ENCODE measurements at regions not wholly inside any gene's neighbourhood (a gene's known extent, or its start where the extent isn't known, plus 50 kb on each side); places are given as distances from the start of the nearest gene placed in this dataset.

DNA sequence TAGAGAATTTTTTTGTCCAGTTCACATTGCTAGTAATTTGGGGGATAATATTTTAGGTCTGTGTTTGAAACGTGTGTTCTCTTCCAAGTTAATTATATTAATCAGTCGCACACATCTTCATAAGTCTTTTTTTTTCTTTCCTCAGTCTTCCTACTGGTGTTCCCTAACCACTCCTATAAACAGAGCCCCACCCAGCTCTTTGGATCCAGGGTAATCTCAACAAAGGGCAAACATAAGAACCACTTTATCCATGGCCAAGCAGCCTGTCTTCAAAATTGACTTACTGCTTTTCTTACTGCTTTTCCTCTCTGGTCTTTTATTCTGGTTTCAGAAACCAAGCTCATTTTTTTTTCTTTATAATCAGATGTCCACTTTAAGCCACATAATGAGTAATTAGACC lies 266.8 kb upstream of the NECTIN3 start:
- DNase-seq (ENCODE audit: low read depth in 2 of 2), result no peak

DNA sequence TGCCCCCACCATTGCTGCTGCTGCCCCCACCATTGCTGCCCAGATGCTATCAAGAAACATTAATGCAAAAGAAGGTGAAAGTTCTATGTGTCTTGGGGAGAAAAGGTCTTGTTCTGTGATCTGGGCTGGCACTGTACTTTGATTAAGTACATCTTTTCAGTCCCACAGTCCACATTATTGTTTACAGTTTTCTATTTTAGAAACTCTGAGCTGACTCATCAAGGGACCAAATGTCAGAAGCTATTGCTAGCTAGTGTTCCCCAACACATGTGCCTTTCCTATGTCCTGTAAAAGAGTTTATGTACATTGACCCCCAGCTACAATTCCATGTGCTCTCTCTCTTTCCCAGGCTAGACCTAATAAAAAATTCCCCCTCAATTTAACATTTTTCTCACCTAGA lies 264.7 kb upstream of the NECTIN3 start:
- no peak for DNase-seq (ENCODE audit: low read depth in 2 of 2)

DNA sequence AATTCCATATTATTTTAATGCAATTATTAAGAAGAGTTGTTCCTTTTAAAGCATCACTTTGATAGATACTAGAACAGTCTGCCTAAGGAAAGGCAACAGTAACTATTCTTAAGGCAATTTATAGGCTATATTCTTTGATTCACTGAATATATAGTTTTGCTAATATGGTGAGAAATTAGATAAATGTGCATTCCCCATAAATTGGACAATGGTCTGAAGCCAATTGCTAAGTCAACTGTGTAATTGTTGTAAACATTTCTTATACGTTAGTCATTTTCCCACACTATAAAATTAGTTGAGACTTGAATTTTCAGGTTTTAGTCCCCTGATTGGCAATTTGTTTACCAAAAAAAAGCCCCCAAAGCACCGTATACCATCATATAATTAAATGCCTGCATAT lies 263.0 kb upstream of the NECTIN3 start:
- no peak for DNase-seq (ENCODE audit: low read depth in 2 of 2)

DNA sequence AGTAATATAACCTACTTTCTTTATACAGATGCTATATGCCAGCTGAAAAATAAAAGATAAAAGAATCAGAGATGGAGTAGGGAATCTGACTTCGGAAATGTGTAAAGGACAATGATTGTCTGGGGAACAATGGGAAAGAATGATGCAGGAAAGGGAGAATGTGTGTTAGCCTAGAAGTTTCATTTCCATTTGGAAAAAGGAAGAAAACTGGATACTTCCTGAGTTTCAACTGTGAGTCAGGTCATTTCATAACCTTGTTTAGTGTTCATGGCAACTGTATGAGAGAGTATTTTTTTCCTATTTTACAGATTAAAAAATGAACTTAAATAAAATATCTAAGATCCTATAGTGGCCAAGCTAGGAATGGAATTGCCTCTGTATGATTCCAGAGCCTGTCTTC lies 261.3 kb upstream of the NECTIN3 start:
- no peak for DNase-seq (ENCODE audit: low read depth in 2 of 2)

DNA sequence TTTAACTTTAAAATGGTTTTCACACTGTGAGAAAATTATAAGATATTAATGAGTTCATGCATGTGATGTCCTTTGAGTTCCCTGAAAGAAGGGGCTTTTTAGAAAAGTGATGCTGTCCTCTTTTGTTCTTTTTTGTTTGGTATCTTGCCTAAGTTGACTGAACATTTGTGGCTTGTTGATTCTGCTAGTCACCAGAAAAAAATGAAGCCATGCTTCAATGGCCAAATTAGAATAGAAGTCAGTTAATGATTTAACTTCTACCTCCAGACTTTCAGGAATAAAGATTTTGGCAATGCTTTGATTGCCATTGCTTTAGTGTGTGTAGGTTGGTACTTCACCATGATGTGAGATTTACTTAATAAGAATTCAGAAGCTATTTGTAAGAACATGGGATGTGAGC lies 260.6 kb upstream of the NECTIN3 start:
- DNase-seq (ENCODE audit: low read depth in 2 of 2), result no peak

DNA sequence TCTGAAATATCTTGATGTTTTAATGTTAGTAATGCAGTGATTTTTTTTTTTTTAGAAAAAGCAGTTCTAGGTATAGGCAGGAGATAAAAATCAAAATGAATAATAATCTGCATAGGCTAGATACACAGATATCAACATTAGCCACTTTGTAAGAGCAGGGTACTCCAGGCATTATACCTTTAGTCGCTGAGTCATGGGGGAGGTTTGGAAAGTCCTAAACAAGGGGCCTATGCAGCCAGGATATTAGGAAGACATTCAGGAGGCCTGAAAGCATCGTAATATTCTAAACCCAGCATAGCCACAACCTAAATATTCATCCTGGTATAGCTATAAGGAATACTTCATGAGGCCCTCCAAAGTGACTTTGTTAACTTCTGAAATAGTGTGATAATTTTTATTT lies 258.1 kb upstream of the NECTIN3 start:
- DNase-seq (ENCODE audit: low read depth in 2 of 2), result no peak

DNA sequence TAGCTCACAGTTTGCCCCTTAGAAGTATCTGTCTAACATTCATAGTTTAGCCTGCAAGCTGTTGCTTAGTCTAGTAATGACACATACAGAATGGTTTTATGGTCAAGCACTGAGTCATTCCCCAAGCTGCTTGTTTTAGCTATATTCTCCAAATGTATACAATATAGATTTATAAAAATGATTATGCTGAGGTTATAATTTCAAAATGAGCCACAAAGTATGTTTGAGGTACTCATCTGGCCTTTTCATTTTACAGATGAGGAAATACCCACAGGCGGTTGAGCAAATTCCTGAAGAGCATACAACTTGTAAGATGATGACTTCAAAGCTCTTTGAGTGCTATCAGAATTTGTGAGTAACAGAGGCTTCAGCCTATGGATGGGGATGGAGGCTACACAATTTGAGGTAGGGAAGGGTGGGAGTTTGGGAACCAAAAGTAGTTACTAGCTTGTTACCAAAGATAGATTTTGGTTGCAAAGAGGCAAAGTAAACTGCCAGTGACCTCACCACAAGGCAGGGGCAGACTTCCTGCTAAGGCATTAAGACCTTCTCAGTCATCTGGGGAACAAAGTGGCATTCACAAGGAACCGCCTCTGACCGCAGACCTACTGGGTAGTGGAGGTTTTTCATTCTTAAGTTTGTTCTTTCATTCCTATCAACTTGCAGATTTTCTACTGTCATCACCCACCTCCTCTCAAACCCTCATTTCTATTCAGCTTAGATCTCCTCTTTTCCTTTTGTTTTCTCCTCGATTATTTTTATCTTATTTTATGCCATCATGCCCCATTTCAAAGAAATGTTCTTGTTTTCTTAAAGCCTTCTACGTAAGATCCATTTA lies 257.2 kb upstream of the NECTIN3 start:
- peak in 1 of 2 donors; percentile 0 for DNase-seq (ENCODE audit: low read depth in 2 of 2)

DNA sequence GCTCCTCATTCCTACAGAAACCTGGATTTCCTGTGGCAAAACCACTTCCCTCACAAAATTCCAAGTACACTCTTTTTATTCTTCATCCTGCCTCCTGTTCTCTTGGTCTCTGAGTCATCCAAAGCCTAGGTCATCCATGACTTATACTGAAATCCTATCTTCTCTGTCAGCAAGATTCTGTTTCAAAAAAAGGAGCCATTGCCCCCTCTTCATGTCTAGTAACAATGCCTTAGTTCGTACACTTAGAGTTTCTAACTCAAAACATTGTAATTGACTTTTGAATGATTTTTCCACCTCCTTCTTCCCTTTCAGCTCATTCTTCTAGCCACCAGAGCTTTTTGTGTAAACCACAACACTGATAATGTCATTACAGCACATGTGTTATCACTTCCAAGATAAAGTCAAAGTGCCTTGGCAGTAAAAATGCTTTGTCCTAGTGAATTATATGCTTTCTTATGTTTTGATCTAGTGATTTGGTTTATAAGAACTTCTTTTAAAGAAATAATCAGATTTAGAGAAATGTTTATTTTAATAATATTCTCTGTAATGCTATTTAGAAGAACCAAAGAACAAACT lies 256.5 kb upstream of the NECTIN3 start:
- DNase-seq (ENCODE audit: low read depth in 2 of 2), result no peak

DNA sequence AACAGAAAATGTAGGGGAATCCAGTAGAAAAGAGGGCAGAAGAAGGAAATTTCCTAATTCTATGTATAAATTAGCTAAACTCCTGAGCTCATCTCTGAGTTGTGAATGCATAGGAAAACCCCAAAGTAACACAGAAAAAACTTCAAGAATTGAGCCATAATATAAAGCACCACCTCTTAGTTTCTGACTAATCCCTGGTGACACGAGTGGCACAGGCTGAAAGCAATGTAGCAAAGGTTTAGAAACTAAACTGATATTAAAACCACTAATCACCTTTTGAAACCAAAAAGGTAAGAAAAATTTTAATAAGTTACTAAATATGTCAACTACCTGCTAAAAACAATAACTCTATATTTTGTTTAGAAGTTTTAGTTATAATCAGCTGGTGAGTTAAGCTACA lies 255.6 kb upstream of the NECTIN3 start:
- DNase-seq (ENCODE audit: low read depth in 2 of 2), result no peak

DNA sequence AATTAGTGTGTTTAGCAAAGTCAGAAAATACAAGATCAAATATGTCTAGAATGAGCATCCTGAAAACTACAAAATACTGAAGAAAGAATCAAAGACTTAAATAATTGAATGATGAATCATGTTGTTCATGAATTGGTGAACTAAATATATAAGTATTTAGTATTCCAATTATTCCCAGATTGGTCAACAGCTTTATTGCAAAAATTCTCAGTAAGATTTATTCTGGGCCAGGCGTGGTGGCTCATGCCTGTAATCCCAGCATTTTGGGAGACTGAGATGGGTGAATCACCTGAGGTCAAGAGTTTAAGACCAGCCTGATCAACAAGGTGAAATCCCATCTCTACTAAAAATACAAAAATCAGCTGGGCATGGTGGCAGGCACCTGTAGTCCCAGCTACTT lies 250.0 kb upstream of the NECTIN3 start:
- no peak for DNase-seq (ENCODE audit: low read depth in 2 of 2)

DNA sequence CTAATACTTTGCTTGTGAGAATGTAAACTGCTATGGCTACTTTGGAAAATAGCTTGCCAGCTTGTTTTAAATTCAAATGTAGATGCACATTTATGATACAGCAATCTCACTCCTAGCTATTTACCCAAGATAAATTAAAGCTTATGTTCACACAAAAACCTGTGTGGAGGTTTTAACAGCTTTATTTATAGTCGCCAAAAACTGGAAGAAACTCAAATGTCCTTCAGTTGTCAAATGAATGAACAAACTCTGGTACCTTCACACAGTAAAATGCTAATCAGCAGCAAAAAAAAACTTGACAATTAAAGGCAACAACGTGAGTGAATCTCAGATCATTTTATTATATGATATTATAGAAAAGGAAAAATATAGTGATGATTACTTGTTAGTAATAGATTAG lies 248.6 kb upstream of the NECTIN3 start:
- no peak for DNase-seq (ENCODE audit: low read depth in 2 of 2)

DNA sequence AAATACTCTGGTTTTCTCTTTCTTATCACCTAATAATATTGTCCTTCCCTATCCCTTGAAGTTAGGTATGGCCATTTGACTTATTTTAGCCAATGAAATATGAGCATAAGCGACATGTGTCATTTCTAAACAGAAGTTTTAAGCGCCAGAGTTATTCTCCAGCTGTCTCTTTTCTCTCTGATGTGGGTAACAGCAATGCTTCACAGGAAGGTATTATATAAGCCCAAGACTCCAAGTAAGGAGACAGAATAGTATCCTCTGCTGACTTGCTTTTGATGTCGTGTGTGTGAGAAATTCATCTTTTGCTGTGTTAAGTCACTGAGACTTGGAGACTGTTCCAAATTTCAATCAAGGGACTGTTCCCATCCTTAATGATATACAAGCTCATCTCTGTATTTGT lies 224.6 kb upstream of the NECTIN3 start:
- DNase-seq (ENCODE audit: low read depth in 2 of 2), result no peak

DNA sequence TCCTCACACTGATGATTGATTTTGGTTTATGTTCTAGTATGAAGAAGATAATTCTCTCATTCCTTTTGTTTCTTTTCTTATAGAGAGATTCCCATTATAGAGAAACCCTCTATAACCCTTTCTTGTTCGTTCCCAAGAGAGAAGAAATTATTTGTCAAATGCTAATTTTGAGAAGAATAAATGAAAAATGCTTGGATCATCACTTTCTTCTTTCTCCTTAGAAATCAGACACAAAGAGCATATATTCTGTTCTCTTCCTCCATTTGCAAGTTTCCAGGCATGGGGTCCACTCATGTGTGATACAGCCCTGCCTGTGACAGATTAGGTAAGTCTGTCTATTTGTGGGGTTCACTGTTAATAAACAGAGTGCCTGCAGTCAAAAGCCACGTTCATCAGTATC lies 222.6 kb upstream of the NECTIN3 start:
- no peak for DNase-seq (ENCODE audit: low read depth in 2 of 2)

DNA sequence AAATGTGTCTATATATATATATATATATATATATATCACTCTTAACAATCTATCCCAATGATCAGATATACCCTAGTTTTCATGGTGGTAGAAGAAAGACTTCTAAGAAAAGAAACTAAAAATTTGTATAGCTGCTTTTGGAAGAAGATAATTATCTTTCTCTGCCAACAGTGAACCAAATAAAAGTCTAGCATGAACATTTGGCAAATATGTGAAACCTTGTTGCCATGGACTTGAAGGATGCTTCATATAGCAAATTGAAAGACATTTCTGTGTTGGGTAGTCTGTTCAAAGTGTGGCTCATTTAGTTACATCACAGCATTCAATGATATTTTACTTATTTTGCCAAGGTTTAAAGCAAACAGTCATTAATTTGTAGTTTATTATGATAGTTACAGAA lies 219.9 kb upstream of the NECTIN3 start:
- no peak for DNase-seq (ENCODE audit: low read depth in 2 of 2)

DNA sequence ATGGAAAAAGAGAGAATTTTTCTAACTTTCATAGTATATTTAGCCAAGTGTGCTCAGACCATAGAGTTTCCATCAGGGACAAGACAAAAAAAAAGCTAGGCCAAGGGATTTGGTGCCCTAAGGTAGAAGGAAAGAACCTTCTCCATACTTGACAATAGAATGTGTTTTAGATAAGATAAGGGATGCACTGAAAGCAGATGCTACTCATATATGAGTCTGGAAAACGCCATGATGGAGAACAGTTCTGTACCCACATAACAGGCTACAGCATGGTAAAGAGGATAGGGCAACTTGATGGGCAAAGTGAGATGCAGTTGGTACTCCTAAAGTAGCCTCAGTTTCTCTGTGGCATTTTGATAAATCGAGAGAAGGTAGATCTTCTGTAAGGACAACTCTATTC lies 216.4 kb upstream of the NECTIN3 start:
- no peak for DNase-seq (ENCODE audit: low read depth in 2 of 2)

DNA sequence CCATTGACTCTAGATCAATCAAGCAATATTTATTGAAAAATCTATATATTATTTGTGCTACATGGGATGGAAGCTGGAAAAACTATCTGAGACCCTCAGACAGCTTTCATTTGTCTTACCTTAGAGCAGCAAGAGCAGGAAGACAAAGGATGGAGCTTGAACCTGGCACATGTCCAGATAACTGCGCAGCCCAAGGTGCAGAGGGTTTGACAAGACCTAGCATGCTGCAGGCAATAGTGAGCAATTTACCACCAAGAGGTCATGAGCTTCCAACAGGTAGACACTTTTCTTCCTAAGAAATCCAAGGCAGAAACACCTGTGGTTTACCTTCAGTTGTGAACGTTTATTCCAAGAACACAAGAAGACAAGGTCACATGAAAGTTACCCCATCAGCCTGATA lies 214.7 kb upstream of the NECTIN3 start:
- DNase-seq (ENCODE audit: low read depth in 2 of 2), result no peak

DNA sequence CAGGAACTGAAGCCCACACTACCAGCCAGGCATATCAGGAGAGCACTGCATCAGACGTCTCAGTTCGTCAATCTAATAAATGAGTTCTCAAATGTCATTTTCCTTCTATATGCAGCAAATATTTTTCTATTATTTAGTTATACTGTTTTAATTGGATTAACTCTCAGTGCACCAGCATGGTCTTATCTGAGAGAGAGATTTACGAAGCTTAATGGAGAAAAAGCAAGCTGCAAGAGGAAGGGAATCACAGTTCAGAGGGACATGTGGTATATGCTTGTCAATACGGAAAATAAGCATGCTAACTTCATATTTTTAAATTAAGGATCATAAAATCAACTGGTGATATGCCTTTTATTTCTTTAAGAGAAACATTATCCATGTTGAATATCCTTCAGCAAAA lies 213.1 kb upstream of the NECTIN3 start:
- DNase-seq (ENCODE audit: low read depth in 2 of 2), result no peak

DNA sequence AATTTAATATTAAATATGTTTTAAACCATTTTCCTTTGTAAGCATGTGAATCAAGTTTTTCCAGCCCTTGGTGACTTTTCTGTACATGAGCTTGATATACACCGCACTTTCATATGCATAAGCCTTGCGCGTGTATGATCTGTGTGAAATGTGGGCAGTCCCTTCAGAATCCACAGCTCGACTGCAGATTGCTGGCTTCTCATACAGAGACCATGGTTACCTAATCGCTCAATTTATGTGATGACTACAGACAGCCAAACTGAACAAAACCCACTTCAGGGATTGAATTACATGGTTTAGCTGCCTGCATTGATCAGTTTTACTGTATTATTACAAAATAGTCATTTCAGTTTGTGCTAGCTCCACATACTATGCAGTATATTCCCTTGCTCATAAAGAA lies 212.3 kb upstream of the NECTIN3 start:
- no peak for DNase-seq (ENCODE audit: low read depth in 2 of 2)

DNA sequence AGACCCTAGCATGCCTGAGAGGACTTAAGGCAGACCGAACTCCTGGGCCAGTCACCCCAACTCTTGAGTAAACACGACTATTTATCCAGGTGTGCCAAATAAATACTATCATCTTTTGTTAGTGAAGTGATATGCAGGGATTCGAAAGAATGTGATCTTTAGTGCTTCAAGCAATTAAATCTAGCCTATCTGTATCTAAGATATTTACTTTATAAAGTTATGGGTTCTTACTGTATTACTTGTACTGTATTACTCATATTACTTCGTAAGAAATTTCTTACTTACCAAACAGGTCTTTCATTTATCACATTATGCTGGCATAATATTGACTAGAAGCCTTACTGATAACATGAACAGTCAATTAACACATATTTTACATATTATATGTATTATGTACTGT lies 211.6 kb upstream of the NECTIN3 start:
- DNase-seq (ENCODE audit: low read depth in 2 of 2), result no peak

DNA sequence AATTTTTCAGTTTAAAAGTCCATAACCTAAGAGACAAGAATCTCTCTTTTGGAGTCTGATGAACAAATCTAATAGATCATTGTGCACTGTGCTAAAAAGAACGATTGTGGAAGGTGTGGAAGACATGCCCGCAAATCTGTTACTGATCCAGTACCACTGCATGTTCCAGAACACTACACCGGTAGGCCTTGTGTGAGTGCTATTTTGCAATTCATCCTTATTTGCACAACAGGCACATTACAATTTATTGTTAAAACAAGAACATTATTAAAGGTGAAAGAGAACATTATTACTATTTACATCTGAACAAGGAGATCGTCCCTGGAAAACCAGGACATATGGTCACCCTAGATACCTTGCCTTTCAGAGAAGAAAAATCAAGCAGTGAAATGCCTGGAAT lies 205.7 kb upstream of the NECTIN3 start:
- no peak for DNase-seq (ENCODE audit: low read depth in 2 of 2)

DNA sequence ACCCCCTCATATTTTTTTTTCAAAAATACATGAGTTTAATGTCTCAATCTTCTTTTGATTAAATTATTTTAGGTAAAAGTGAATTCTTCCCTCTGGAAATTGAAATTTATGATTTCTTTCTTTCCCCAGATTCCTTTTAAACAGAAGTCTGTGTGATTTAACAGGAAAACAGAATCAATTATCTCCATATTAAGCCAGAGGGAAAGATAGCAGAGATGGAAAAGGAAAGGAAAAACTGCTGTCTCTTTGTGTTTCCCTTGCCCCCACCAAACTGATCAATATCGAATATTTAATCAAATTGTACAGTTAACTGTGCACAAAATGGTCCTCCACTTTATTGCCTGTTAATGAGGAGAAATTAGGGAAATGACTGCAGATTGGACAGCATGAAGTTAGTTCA lies 203.5 kb upstream of the NECTIN3 start:
- DNase-seq (ENCODE audit: low read depth in 2 of 2), result no peak

DNA sequence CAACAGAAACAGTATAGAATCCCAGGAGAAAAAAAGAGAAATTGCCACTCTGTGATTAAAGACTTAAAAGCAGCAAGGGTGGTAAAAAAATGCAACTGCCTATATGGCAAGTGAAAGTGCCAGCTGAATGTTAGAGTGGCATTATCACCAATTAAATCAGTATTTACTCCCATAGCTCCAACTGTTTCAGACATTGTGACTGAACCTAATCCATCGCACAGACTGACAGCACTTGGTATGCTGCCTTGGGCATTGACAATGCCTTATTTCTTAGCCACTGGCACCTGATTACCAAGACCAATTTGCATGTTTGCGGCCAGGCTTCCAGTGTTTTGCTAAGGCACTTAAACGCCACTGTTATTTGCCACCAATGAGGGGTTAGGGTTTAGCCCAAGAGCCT lies 201.9 kb upstream of the NECTIN3 start:
- DNase-seq (ENCODE audit: low read depth in 2 of 2), result no peak

DNA sequence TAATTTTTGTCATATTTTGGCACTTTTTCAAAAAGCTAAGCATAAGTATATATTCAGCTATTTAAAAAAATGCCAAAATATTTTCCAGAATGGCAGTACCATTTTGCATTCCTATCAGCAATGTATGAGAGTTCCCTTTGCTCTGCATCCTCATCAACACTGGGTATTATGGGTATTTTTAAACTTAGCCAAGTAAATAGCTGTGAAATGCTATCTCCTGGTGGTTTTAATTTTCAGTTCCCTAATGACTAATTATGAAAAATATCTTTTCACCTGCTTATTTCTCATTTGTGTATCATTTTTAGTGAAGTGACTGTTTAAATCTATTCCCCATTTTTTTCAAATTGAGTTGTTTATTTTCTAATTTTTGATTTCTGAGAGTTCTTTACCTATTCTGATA lies 199.7 kb upstream of the NECTIN3 start:
- DNase-seq (ENCODE audit: low read depth in 2 of 2), result no peak

DNA sequence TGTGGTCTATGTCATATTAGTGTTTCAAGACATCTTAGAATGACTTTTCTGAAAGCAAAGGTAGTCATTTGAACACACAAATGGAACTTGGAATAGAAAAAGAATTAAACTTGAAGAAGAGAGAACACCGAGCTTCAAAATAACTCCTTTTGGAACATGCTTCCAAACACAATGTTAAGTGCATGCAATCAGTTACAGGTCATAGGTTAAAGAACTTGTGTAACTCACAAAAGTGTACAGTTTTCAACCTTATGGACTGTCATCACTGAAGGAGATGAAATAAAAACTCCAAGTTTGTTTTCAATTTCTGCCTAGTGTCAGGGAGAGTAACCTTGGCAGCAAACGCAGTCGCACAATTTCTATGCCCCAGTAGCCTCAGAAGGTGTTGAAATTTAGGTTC lies 192.9 kb upstream of the NECTIN3 start:
- DNase-seq (ENCODE audit: low read depth in 2 of 2), result no peak

Measured in stimulated activated CD8-positive, alpha-beta memory T cell treated with anti-CD3 and anti-CD28 coated beads, Interleukin-15, amount 100 ng/mL, for 4 hours (primary cell).